Astrocyte (in vitro differentiated cells and primary cell): ENCODE measurements at regions not wholly inside any gene's neighbourhood (a gene's known extent, or its start where the extent isn't known, plus 50 kb on each side); places are given as distances from the start of the nearest gene placed in this dataset.

Experiments used
- DNase-seq: peaks from one replicate; pipeline ENCODE4 v3.0.0-alpha.2; 2010; ENCODE audit warnings: low read depth
- FAIRE-seq: peaks from 2 replicates; lab custom pipeline; 2011; peaks lifted over from hg19 to GRCh38; lab: Jason Lieb, UNC
- H2AFZ ChIP-seq: 2 replicates; pipeline ENCODE4 v1.6.0; 2012; ENCODE audit warnings: low read depth, low read length, inconsistent platforms
- H3K27ac ChIP-seq: 2 replicates; pipeline ENCODE4 v1.5.1; 2011; ENCODE audit warnings: low read depth, low read length, inconsistent platforms
- H3K27me3 ChIP-seq: 2 replicates; pipeline ENCODE4 v1.6.0; 2011; ENCODE audit warnings: low read length, inconsistent platforms; ENCODE audit not compliant: insufficient read depth
- H3K36me3 ChIP-seq: 2 replicates; pipeline ENCODE4 v1.5.1; 2011; ENCODE audit warnings: low read length, inconsistent platforms; ENCODE audit not compliant: insufficient read depth
- H3K4me1 ChIP-seq: 2 replicates; pipeline ENCODE4 v1.5.1; 2011; ENCODE audit warnings: low read length, inconsistent platforms; ENCODE audit not compliant: insufficient read depth
- H3K4me2 ChIP-seq: 2 replicates; pipeline ENCODE4 v1.6.0; 2012; ENCODE audit warnings: low read length, inconsistent platforms
- H3K4me3 ChIP-seq: 2 replicates; pipeline ENCODE4 v1.5.1; 2011; ENCODE audit warnings: low read depth, mild to moderate bottlenecking, low read length, inconsistent platforms; ENCODE audit not compliant: insufficient read depth
- H3K79me2 ChIP-seq: 2 replicates; pipeline ENCODE4 v1.6.0; 2012; ENCODE audit warnings: mild to moderate bottlenecking, low read length, inconsistent platforms; ENCODE audit not compliant: insufficient read depth
- H3K9ac ChIP-seq: 2 replicates; pipeline ENCODE4 v1.6.0; 2012; ENCODE audit warnings: mild to moderate bottlenecking, low read length, inconsistent platforms
- H3K9me3 ChIP-seq: 2 replicates; pipeline ENCODE4 v1.5.1; 2012; ENCODE audit warnings: low read depth, mild to moderate bottlenecking, low read length, inconsistent platforms; ENCODE audit not compliant: insufficient read depth
- H4K20me1 ChIP-seq: 2 replicates; pipeline ENCODE4 v1.6.0; 2012; ENCODE audit warnings: low read length, inconsistent platforms; ENCODE audit not compliant: insufficient read depth
- H3K27ac Mint-ChIP-seq: one replicate; pipeline ENCODE4 v1.8.0; 2021; ENCODE audit warnings: mild to moderate bottlenecking, mixed read lengths; ENCODE audit not compliant: unreplicated experiment
- H3K27me3 Mint-ChIP-seq: one replicate; pipeline ENCODE4 v1.8.0; 2021; ENCODE audit warnings: low read depth, mixed read lengths; ENCODE audit not compliant: unreplicated experiment
- H3K36me3 Mint-ChIP-seq: one replicate; pipeline ENCODE4 v1.8.0; 2021; ENCODE audit warnings: low read depth, mixed read lengths; ENCODE audit not compliant: unreplicated experiment
- H3K4me1 Mint-ChIP-seq: one replicate; pipeline ENCODE4 v1.8.0; 2021; ENCODE audit warnings: low read depth, mixed read lengths; ENCODE audit not compliant: unreplicated experiment
- H3K4me3 Mint-ChIP-seq: one replicate; pipeline ENCODE4 v1.8.0; 2021; ENCODE audit warnings: mild to moderate bottlenecking, moderate library complexity, mixed read lengths; ENCODE audit not compliant: unreplicated experiment
- H3K9me3 Mint-ChIP-seq: one replicate; pipeline ENCODE4 v1.8.0; 2021; ENCODE audit warnings: mild to moderate bottlenecking, mixed read lengths; ENCODE audit not compliant: unreplicated experiment
- EZH2 ChIP-seq: IDR thresholded peaks from 2 replicates; pipeline ENCODE4 v1.6.1; 2012; ENCODE audit warnings: mild to moderate bottlenecking, low read length, inconsistent platforms; ENCODE audit not compliant: insufficient read depth
- TF ChIP-seq, protein P1 (sequence below): IDR thresholded peaks from 2 replicates; pipeline ENCODE4 v1.5.1; 2011; ENCODE audit warnings: low read depth, mild to moderate bottlenecking, inconsistent platforms, low read length, moderate library complexity; ENCODE audit not compliant: insufficient read depth

GRCh38 chr21:35136106-35136505, 87.0 kb upstream of the RUNX1 start:
- H4K20me1 ChIP-seq, result no peaks in the 10 kb centered on the region
- H3K36me3 ChIP-seq, result no peaks in the 10 kb centered on the region
- peaks cover 35% of the 10 kb centered on the region for H3K4me1 ChIP-seq
- H3K4me1 Mint-ChIP-seq, result peaks cover 50% of the 10 kb centered on the region
- H2AFZ ChIP-seq, result no peak overlapping the region
- H3K27me3 ChIP-seq, result no peaks in the 10 kb centered on the region
- H3K4me2 ChIP-seq, result peak overlapping the region; percentile 67
- H3K9ac ChIP-seq, result peak overlapping the region; percentile 71
- no peak for TF ChIP-seq EZH2
- no peak for FAIRE-seq
- H3K4me3 Mint-ChIP-seq, result no peak overlapping the region
- no peaks in the 10 kb centered on the region for H3K36me3 Mint-ChIP-seq
- no peaks in the 10 kb centered on the region for H3K9me3 ChIP-seq
- peaks cover 2% of the 10 kb centered on the region for H3K9me3 Mint-ChIP-seq
- peak overlapping the region; percentile 92 for H3K27ac ChIP-seq
- H3K4me3 ChIP-seq, result no peak overlapping the region
- no peak for DNase-seq
- H3K27me3 Mint-ChIP-seq, result no peaks in the 10 kb centered on the region
- peak overlapping the region; percentile 96 for H3K27ac Mint-ChIP-seq
- H3K79me2 ChIP-seq, result no peaks in the 10 kb centered on the region

DNA sequence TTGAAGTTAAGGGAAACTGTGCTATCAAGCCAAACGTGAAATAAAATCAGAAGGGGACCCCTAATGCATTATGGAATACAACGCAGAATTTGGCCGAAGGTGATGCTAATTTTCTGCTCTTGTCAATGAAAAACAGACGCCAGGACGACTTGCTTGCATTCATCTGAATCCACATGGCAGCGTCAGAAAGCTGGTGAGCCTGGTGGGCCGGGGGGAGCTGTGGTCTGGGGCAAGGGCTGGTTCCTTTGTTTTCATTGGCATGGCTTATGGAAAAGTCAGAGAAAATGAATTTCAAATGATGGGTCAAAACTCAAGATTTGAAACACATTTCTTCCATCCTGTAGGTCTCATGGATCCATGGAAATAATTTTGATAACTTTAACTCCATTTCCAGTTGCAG, 86.4 kb upstream of the RUNX1 start:
- Mint-ChIP-seq H3K36me3 (no peaks in the 10 kb centered on the region), H3K4me3 (no peak overlapping the region), H3K27ac (peak overlapping the region; percentile 50), H3K9me3 (no peaks in the 10 kb centered on the region), H3K27me3 (no peaks in the 10 kb centered on the region), H3K4me1 (peaks cover 49% of the 10 kb centered on the region)
- Histone ChIP-seq H3K4me1 (peaks cover 35% of the 10 kb centered on the region), H3K27me3 (no peaks in the 10 kb centered on the region), H3K4me2 (no peak overlapping the region), H3K27ac (no peak overlapping the region), H3K9ac (no peak overlapping the region), H3K36me3 (no peaks in the 10 kb centered on the region), H2AFZ (no peak overlapping the region), H4K20me1 (no peaks in the 10 kb centered on the region), H3K9me3 (no peaks in the 10 kb centered on the region), H3K4me3 (no peak overlapping the region), H3K79me2 (no peaks in the 10 kb centered on the region)
- TF ChIP-seq, protein P1, sequence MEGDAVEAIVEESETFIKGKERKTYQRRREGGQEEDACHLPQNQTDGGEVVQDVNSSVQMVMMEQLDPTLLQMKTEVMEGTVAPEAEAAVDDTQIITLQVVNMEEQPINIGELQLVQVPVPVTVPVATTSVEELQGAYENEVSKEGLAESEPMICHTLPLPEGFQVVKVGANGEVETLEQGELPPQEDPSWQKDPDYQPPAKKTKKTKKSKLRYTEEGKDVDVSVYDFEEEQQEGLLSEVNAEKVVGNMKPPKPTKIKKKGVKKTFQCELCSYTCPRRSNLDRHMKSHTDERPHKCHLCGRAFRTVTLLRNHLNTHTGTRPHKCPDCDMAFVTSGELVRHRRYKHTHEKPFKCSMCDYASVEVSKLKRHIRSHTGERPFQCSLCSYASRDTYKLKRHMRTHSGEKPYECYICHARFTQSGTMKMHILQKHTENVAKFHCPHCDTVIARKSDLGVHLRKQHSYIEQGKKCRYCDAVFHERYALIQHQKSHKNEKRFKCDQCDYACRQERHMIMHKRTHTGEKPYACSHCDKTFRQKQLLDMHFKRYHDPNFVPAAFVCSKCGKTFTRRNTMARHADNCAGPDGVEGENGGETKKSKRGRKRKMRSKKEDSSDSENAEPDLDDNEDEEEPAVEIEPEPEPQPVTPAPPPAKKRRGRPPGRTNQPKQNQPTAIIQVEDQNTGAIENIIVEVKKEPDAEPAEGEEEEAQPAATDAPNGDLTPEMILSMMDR, result no peak
- no peak for FAIRE-seq
- no peak for DNase-seq

DNA sequence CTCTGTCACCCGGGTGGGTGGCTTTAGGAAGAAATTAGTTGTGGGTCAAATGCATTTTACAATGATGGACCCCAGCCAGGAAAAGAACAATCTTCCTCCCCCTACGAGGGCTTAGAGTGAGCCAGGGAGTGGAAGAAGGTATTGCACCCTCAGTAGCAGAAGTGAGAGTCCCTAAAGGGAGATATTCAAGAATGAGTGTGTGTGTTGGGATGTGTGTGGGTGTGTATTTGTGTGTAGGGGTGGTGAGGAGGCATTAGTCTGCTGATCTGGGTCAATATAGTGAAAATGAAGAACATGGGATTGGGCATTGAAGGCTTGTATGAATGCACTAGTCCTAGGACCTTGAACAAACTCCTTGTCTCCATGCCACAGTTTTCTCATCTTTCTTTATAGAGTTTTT, 85.2 kb upstream of the RUNX1 start:
- Histone ChIP-seq H3K4me2 (no peak overlapping the region), H3K36me3 (no peaks in the 10 kb centered on the region), H3K79me2 (no peaks in the 10 kb centered on the region), H3K27me3 (no peaks in the 10 kb centered on the region), H3K9ac (no peak overlapping the region), H3K9me3 (no peaks in the 10 kb centered on the region), H3K27ac (no peak overlapping the region), H3K4me1 (peaks cover 31% of the 10 kb centered on the region), H4K20me1 (no peaks in the 10 kb centered on the region), H3K4me3 (no peak overlapping the region), H2AFZ (no peak overlapping the region)
- DNase-seq, result no peak
- no peak for FAIRE-seq
- no peaks in the 10 kb centered on the region for H3K36me3 Mint-ChIP-seq
- H3K4me1 Mint-ChIP-seq, result peaks cover 42% of the 10 kb centered on the region
- H3K27ac Mint-ChIP-seq, result no peak overlapping the region
- no peaks in the 10 kb centered on the region for H3K9me3 Mint-ChIP-seq
- no peak overlapping the region for H3K4me3 Mint-ChIP-seq
- TF ChIP-seq EZH2, result no peak
- TF ChIP-seq, protein P1, result no peak
- no peaks in the 10 kb centered on the region for H3K27me3 Mint-ChIP-seq
